Gastrocnemius medialis (tissue), 4 donors: ENCODE measurements at regions not wholly inside any gene's neighbourhood (a gene's known extent, or its start where the extent isn't known, plus 50 kb on each side); places are given as distances from the start of the nearest gene placed in this dataset.

Experiments used
- POLR2A ChIP-seq, 2 donors: fragments of 450-650 bp; IDR thresholded peaks; one replicate each; pipeline ENCODE4 v1.6.1; 2017; ENCODE audit warnings: antibody characterized with exemption in 2 of 2, mild to moderate bottlenecking in 2 of 2, moderate library complexity in 2 of 2
- TF ChIP-seq, protein P1 (sequence below), 5 experiments: fragments of 450-650 bp in 3 of 5; fragments of 200-600 bp in 2 of 5; sonication (generic) in 2 of 5; IDR thresholded peaks in 4 of 5; conservative IDR thresholded peaks in 1 of 5; 1 replicate in 4 of 5; 2 replicates in 1 of 5; pipeline ENCODE4 v1.5.1; 2016 to 2019; ENCODE audit warnings: antibody characterized with exemption in 5 of 5, mild to moderate bottlenecking in 3 of 5, moderate library complexity in 3 of 5

GRCh38 chr3:31103181-31103580, 208.7 kb upstream of the GADL1 start:
- TF ChIP-seq, protein P1, sequence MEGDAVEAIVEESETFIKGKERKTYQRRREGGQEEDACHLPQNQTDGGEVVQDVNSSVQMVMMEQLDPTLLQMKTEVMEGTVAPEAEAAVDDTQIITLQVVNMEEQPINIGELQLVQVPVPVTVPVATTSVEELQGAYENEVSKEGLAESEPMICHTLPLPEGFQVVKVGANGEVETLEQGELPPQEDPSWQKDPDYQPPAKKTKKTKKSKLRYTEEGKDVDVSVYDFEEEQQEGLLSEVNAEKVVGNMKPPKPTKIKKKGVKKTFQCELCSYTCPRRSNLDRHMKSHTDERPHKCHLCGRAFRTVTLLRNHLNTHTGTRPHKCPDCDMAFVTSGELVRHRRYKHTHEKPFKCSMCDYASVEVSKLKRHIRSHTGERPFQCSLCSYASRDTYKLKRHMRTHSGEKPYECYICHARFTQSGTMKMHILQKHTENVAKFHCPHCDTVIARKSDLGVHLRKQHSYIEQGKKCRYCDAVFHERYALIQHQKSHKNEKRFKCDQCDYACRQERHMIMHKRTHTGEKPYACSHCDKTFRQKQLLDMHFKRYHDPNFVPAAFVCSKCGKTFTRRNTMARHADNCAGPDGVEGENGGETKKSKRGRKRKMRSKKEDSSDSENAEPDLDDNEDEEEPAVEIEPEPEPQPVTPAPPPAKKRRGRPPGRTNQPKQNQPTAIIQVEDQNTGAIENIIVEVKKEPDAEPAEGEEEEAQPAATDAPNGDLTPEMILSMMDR (IDR thresholded peaks at IDR 0.05 in 4 of 5, conservative IDR thresholded peaks at IDR 0.05 in 1 of 5) = no peak
- no peak for TF ChIP-seq POLR2A (IDR thresholded peaks at IDR 0.05)
